NCI-H345 (cell line): ENCODE measurements at regions not wholly inside any gene's neighbourhood (a gene's known extent, or its start where the extent isn't known, plus 50 kb on each side); places are given as distances from the start of the nearest gene placed in this dataset.

Experiments used
- DNase-seq: peaks from one replicate; lab custom pipeline; 2025; lab: John Stamatoyannopoulos, UW

DNA sequence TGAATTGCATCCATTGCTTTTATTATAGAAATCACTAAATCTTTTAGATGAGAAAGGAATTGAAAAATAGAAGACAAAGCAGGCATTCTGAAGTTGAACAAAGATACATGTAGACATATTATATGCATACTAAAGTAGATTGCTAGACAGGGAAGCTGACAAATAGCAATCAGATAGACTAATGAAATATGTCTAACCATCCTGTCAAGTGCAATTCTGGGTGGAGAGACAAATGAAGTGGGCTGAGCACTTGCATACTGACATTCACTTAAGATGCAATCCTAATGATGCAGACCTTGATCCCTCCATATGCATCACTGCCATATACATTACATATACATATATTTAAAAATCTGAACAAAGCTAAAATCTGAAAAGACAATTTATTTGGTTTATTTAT, 1130.0 kb upstream of the CDH6 start:
- DNase-seq, result no peak

DNA sequence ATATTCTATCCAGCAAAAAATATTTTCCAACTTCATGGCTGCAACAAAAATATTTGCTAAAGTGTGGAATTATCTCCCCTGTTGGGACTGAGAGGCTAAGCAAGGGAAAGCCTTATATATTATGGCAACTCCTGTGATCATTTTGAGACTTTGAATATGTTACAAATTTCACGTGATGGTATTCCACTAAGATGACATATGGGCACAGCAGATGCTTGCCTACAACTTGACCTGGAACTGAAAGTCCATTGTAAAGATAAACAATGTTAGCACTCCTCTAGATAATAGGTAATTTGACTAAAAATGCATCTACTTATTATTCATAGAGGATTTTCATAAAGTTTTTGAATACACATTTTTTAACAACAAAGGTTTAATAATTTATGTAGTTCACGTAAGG, 1141.5 kb upstream of the CDH6 start:
- no peak for DNase-seq

DNA sequence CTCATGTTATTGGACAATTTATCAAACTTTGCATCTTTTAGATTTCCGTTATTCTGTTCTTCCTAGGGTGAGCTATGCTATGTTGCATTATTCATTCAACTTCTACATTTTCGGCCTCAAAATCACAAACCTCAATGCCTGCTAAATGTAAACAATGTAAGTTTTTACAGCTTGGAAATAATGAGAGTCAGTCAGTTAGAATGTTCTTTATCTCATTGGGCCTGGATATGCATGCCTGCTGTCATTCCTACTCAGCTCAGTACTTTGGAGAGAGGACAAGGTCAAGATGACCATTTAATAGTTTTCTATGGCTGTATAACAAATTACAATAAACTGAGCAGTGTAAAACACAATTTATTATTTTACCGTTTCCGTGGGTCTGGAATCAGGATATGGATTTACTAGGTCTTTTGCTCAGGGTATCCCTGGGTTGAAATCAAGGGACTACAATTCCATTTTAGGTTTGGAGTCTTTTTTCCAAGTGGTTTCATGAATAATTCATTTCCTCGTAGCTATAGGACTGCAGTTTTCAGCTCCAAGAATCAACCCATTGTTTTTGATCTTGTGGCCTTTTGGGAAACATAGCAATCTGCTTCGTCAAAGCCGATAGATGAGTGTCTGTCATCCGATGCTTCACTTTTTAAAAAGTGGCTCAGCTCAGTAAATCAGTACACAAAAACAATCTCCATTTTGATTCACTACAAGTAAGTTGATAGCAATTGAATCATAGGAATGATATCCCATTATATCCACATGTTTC, 1143.2 kb upstream of the CDH6 start:
- no peak for DNase-seq

DNA sequence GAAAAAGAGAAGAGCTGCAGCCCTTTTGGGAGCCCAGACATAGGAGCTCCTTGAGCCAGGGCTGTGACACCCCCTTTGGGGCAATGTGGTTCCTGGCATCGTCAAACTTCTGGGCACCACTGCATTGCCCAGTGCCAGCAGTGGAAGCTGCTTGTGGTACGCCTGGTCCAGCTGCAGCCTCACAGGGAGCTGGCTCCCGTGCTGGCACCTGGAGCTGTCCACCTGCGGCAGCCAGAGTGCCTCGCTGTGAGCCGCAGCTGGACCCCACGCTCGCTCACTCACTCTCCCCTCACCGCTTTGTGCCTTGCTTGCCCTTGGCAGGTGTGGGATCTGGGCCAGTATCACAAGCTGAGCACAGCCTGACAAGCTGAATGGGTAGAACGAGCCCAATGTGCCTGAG, 1150.8 kb upstream of the CDH6 start:
- DNase-seq, result no peak

DNA sequence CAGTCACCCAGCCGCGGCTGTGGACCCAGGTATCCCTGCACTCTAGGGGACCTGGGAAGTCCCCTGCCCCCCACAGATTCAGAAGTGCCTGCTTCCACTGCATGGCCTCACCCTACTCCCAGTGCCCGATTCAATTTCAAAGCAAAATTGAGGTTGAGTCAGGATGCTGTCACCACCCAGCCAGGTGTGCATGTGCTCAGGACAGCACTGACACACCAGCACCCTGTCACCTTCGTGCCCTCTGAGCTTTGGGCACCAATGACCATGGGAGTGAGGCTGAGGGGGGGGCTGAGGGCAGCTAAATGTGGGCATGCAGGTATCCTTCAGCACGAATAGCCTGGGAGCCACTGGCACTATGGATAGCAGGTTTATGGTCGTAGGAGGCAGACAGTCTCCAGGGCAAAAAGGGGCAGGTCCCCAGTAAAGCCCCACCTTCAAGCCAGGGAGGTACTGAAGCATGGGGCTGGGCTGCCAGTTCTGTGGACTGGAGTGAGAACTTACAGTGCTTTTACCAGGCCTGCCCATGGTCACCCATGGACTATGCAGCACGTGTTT, 1151.6 kb upstream of the CDH6 start:
- DNase-seq, result no peak

DNA sequence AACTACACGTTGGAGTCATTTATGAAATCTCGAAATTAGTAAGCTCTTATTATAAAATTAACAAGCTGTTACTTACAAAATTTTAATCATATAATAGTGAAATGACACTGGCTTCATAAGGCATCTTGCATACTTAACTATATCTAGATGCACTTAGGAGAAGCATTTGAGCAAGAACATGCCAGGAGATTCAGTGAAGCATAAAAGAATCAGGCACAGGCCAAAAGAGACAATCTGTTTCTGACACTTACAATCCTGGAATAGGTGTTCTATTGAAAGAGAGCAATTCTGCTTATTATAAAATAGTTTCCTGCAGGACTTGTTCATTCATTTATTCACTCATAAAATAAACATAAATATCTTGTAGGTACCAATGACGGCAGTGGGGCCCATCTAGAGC, 1152.2 kb upstream of the CDH6 start:
- no peak for DNase-seq

DNA sequence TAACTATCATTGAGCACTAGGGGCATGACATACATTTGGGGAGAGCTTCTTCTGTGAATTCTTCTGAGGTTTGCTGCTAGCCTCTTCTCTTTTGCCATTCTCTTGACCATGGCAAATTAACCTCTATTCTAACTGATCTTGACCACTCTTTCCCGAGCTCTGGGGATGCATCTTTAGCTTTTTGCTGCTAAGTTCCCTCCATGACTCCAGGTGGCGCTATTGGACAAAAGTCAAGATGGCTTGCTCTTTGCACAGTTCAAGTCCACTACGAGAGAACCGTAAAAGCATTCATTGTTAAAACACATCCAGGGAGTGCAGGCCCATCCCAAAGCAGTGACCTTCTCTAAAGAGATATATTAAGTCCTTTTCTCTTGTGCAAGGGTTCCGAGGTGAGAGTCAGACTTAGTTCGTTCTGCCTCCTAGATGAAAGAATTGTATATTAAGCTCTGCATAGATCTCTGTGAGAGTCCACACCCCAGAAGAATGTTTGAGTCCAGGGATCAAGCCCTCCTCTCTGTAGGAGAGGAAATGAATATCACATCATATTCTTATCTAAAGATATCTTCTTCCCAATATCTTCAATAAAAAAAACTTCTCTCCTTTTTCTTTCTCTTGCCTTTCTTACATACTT, 1152.9 kb upstream of the CDH6 start:
- peak; percentile 74 for DNase-seq

DNA sequence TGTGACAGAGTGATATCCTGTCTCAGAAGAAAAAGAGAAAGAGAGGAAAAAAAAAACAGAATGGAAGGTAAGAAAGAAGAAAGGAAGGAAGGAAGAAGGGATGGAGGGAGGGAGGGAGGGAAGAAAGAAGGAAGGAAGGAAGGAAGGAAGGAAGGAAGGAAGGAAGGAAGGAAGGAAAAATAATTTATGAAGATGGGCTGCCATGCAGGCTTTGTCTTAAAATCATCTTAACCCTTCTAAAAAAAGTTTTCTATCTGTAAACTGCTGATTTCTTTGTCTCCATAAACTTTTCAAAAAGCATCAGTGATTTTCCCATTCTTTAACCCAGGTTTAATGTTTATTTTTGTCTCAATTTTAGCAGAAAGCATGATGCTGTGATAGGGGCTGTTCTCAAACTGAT, 1154.1 kb upstream of the CDH6 start:
- DNase-seq, result no peak

DNA sequence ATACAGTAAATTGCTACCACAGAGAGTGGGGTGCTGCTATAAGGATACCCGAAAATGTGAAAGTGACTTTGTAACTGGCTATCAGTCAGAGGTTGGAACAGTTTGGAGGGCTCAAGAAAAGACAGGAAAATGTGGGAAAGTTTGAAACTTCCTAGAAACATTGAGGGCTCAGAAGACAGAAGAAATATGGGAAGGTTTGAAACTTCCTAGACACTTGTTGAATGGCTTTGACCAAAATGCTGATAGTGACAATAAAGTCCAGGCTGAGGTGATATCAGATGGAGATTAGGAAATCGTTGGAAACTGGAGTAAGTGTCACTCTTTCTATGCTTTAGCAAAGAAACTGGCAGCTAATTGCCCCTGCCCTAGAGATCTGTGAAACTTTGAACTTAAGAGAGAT, 1158.6 kb upstream of the CDH6 start:
- DNase-seq, result no peak

DNA sequence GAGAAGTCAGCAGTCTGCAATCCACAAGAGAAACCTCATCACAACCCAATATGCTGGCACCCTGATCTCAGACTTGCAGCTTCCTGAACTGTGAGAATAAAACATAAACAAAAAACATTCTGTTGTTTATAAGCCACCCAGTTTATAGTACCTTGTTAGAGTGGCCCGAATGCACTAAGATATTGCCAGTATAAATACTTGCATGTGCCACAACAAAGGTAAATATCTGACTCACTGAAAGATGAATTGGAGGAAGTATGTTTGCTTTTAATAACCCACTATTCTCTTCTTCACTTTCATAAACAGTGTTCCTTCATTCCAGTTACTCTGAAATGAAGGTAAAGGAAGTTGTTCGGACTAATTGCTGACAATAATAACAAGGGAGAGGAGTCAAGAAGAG, 1163.4 kb upstream of the CDH6 start:
- DNase-seq, result no peak

DNA sequence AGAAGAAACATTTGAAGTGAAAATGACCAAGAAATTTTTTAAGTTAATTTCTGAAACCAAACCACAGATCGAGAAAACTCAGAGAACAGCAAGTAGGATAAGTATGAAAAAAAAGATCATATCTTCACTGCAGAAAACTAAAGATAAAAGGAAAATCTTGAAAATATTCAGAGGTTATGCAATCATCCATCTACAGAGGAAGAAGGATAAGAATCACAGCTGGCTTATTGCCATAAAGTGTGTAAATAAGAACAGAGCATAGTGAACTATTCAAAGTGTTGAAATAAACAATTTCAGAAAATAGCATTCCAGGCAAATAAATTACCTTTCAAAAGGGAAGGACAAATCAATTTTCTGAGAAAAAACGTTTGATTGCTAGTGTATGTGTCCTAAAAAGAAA, 1191.7 kb upstream of the CDH6 start:
- no peak for DNase-seq

DNA sequence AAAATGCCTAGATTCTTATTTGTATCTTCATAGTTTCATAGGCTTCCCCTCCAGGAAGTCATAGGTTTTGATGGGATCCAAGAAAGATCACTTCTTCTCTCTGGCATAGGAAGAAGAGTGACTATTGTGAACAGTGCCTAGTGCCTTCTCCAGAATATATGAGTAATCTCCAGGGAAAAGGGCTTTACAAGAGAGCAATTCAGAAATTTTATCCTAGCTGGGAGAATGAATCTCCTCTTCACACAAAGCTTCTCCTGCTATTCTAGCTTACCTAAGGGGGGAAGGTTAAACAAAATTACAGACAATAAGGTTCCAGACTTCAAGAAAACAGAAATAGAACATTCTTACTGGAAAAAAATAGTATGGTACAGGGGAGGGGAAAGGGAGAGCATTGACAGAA, 1193.3 kb upstream of the CDH6 start:
- no peak for DNase-seq

DNA sequence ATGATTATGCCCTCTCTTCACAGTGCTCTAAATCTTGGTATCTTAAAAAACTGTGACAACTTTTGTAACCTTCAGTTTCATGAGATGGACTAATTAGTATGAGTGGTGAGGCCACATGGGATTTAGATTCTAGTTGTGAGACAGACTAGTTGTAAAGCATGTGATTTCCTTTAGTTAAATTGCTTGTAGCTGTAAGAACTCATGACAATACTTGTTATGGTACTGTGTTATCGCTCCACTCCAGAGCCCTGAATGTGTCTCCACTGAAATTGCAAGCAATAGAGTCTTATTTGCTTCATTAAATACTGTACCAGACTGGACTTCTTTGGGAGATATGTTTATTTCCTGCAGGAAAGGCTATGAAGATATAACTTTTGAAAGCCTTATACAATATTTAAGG, 1198.3 kb upstream of the CDH6 start:
- no peak for DNase-seq

DNA sequence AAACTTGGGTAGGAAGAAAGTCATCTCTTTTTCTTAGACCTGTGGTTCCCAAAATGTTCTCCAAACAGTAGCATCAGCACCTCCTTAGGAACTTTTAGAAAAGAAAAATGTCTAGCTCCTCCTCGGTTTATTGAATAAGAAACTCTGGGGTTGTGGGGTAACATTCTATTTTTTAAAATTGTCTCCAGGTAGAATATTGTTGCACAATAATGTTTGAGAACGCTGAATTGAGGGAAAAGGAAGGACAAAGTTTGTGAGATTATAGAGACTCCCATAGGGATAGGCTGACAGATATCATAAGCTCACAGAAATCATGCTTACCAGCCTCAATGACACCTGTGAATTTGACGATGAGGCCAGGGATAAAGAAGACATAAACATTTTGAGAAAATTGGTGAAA, 1199.0 kb upstream of the CDH6 start:
- DNase-seq, result no peak

DNA sequence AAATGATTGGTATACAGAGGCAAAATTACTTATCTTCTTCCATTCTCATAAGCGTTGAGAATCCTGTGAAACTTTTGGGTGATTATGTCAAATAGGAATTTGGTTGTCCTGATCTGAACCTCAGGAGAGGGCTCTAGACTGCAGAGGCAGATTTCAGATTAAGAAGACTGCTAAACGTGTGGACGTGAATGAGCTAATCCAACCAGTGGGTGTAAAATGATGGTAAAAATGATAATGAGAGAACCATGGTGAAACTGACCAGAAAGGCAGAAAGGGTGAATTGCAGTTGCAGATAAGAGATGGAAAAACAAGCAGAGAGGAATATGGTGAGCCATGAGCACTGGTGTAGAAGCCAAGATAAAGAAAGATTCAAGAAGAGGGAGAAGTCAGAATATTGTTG, 1200.2 kb upstream of the CDH6 start:
- DNase-seq, result no peak

DNA sequence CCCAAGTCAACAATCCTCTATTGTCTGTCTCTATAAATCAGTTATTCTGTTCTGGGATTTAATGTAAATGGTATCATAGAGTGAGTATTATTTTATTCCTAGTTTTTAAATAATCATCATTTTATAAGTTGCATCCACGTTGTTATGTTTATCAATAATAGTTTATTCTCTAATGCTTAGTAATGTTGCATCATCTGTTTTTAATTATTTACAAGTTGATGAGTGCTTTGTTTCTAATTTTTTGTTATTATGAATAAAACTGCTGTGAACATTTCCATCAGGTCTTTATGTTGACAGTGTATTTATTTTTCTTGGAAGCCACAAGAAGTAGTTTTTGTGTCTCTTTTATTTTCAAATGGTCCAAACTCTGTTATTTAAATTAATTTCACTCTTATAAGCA, 1201.2 kb upstream of the CDH6 start:
- no peak for DNase-seq

DNA sequence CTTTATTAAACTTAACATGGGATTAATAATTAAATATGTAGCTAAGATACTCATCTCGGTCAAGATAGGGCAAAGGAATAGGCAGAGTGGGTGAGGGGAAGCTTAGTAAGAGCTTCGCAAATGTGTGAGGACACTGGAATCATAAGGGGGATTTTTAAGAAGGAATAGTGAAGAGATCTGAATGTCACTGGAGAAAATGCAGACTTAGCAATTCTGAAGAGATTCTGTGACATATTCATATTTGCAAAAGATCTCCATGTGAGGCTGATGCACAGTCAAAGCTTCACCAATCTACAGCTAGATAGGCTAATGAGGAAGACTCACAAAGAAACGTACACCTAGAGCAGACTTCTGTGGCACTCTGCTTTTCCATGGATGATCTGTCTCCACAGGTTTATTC, 1202.8 kb upstream of the CDH6 start:
- no peak for DNase-seq

DNA sequence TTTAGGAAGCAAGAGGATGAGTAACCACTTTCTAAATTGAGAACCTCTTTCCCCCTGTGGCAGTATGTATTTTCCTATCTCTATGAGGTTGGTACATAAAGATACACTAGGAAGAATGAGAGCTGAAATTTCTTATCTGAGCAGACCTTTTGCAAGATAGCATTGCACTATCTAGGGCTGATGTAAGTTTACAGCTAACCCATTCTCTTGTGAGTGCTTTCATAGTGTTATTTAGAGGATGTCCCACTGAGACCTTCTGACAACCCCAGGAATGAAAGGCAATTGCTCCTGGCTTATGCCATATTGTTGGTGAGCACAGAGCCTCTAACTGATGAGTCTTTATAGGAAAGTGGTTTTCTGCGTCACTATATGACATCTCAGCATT, 1209.3 kb upstream of the CDH6 start:
- no peak for DNase-seq

DNA sequence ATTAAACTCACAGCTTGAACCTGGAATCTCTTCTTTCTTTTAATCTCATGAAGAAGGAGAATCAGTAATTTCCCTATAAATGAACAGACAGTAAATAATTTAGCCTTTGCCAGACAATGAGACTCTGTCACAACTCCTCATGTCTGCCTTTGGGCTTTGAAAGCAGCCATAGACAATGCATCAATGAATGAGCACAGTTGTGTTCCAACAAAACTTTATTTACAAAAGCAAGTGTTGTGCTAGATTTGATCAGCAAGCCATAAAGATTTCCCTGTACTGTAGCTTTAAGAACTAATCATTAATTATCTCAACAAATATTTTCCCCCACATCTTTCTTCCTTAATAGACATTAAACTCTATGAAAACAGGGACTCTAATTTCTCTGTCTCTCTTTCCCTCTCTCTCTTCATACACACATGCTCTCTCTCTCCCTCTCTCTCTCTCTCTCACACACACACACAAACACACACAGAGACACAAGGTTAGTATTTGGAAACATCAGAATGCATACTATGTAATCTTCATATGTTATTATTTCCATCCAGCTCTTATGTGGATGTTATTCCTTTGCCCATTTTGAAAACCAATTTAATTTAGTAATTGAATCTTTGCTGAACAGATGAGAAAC, 1209.8 kb upstream of the CDH6 start:
- DNase-seq, result no peak

DNA sequence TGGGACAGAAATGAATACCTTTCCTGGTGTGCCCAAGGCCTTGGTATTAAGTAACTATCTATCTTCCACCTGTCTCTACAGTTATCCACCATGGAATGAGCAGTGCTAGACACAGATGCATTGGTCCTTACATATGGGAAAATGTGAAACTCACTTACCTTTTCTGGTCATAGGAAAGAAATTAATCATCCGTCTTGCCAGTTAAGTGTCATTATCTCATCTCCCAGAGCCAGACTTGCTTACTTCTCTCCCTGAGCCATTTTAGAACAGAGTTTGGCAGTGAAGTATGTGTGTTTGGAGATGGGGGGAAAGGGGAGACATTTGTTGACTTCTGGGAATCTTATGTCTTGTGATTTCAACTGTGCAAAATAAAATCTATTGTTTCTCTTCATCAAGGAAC, 1211.0 kb upstream of the CDH6 start:
- DNase-seq, result no peak

DNA sequence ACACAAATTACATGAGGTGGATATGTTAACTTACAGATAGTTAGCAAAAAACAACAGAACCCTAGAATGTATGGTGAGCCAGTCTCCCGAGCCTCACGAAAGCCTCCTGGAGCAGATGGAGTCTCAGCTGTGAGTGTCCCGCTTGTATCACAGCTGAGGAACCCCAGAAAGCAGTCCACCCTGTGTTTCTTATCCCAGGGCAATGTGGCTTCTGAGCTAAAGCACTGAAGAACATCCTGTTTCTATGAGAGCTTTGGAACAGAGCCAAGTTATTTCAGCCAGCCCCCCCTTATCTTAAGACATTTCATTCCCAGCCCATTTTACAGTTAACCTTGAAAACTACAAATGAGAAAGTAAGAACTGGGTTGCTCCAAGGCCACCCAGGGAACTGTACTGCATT, 1220.9 kb upstream of the CDH6 start:
- DNase-seq, result no peak

DNA sequence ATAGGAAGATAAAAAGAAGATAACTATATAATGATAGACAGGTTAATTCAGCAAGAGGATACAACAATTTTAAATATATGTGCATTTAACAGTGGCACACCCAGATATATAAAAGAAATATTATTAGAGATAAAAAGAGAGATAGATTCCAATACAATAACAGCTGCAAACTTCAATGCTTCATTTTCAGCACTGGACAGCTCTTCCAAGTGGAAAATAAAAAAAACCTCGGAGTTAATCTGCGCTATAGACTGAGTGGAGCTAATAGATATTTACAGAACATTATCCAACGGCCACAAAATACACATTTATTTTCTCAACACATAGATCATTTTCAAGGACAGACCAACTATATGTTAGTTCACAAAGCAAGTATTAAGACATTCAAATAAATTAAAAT, 1229.5 kb upstream of the CDH6 start:
- DNase-seq, result no peak

DNA sequence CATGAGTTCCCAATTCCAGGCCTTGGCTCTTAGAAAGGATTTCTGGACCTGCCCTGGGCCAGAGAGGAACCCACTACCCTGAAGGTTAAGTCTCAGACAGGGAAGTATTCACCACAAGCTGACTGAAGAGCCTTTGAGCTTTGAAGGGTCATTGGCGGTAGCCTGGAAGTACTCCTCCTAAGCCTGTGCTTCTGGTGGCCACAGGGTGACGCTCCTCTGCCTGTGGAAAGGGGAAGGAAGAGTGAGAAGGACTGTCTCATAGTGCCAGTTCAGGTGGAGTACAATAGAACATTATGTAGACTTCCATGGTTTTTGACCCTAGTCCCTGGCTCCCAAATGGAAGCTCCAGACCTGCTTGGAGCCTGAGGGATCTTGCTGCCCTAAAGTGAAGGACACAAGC, 1233.2 kb upstream of the CDH6 start:
- DNase-seq, result no peak
